ENCODE measurements at regions not wholly inside any gene's neighbourhood (a gene's known extent, or its start where the extent isn't known, plus 50 kb on each side); places are given as distances from the start of the nearest gene placed in this dataset.

DNA sequence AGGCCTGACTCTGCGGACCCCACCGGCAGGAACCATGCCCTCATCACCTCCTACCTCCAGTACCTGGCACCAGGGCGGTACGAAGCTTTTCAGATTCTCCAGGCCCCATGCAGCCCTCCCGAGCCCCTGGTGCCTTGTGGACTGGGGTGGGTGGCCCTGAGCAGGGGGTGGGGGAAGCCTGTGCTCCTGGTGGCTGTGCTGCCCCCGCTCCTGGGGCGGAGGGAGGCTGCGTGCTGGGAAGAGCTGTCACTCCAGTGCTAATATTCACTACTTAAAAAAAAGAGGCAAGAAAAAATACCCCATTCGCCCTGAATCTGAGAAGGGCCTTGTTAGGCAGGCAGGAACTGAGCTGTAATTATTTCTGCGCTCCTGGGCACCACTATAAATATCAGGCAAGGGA, 111.8 kb downstream of the ENGASE start:
- in situ Hi-C loops (cut with MboI; ENCODE audit: low pct_unique_long_range_greater_than_20kb, low sequenced_read_pairs) = no loop called here
- no peak for DNase-seq

DNA sequence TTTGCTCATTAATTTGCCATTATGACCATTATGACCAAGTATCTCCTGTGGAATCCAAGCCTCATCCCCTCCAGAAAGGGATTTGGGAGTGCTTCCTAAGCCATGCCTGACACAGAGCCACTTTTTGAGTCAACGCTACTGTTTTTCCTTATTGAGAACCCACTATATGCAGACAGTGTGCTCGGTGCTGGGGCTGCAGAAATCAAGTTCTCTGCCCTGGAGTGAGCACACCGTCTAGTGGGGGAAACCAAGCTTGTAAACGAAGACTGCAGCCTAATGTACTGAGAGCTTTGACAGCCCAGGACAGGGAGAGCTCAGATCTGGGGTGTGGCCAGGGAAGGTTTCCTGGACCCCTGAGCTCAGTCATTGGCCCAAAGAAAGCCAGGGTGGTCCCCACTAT, 111.0 kb downstream of the ENGASE start:
- DNase-seq = no peak
- in situ Hi-C loops (cut with MboI; ENCODE audit: low pct_unique_long_range_greater_than_20kb, low sequenced_read_pairs) = no loop called here

DNA sequence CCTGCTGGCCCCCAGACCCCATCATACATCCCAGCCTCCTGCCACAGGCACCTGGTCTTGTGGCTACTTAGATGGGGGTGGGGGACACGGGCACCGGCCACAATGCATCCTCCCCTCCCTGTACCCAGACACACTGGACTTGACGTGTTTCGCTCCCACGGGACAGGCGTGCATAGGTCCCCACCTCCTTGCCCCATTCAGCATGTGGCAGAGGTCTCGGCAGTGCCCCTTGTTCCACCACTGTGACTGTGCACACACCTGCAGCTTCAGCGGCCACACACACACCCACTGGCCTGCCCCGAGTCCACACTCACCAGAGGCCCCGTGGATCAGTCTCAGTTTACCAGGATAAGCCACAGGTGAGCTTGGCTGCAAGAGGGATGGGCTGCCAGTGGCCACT, 109.6 kb downstream of the ENGASE start:
- in situ Hi-C loops (cut with MboI; ENCODE audit: low pct_unique_long_range_greater_than_20kb, low sequenced_read_pairs) = no loop called here
- no peak for DNase-seq

DNA sequence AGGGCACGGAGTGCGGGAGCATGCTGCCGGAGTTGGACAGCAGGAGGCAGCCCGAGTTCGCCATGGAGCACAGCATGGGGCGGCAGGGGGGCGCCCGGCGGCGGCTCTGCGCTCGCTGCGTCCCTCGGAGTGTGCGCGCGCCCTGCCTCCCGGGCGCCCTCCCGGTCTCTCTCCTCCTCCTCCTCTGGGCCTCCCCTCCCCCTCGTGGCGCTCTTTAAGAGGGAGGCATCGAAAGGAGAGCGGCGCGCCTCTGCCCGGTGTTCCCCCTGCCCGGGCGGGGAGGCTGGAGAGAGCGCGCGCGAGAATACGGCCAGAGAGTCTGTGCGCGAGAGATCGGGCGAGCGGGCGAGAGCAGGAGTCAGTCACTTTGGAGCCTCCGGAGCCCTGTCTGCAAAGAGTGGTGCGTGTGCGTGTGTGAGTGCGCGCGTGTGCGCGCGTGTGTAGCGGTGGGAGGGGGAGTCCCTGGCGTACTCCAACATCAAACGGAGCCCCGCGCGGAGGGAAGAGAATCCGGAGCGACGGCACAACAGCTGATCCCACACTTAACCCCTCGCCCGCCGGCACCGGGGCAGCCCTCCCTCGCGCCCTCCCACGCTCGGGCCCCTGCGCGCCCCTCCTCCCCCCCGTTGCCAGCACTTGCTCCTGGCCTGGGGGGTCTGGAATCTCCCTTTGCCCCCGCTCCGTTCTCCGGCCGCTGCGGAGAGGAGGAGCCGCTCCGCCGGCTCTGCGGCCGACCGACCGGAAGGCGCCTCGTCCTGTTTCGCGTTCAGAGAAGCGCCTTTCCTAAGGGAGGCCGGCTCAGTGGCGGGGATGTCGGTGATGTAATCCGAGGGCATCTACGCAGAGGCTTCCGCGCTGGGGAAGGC, 108.9 kb downstream of the ENGASE start:
- in situ Hi-C loops (cut with MboI; ENCODE audit: low pct_unique_long_range_greater_than_20kb, low sequenced_read_pairs) = no loop called here
- no peak for DNase-seq

DNA sequence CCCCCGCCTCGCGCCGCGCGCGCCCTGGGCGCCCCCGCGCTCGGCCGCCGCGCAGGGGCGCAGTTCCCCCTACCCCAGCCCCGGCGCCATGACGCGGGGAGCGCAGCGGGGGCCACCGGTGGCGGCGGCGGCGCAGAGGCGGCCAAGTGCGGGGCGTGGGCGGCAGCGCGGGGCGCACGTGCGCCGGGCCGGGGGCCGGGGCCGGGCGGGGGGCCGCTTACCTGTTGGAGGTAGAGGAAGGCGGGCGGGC, 108.3 kb downstream of the ENGASE start:
- DNase-seq = no peak
- in situ Hi-C loops (cut with MboI; ENCODE audit: low pct_unique_long_range_greater_than_20kb, low sequenced_read_pairs) = no loop called here

DNA sequence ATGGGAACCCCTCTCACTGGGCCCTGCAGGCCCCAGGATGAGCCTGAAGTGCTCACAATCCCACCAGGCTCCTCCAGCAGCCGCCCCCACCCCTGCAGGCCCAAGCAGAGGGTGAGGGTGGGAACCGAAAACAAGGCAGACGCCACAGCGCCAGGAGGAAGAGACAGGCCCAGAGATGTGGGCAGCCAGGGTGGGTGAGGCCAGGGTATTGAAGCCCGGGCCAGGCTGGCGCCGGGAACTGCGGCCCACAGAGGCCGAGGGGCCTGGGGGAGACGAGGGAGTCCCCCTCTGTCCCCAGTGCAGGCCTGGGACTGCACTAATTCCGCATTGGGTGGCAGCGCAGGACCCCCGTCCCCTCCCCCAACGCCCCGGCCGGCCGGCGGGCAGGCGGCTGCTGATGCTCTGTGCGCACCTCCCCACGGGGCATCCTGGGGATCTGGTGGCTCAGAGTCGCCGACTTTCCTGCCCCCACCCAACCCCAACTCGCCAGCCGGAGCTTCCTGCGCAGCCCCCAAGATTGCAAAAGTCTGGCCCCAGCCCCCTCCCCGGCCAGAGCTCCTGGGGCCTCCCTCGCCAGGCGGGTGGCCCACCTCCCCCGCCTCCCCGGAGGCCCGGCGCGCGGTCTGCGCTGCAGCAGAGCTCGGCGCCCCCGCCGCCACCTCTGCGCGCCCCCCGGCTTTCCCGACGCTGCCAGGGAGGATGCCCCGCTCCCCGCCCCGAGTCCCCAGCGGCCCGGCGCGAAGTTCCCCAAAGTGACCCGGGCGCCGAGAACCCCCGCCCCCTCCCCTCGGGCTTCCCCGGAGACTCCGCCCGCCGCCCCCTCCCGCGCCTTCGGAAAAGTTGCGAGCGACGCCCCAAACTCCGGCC, 107.8 kb downstream of the ENGASE start:
- in situ Hi-C loops (cut with MboI; ENCODE audit: low pct_unique_long_range_greater_than_20kb, low sequenced_read_pairs) = no loop called here
- DNase-seq = no peak

DNA sequence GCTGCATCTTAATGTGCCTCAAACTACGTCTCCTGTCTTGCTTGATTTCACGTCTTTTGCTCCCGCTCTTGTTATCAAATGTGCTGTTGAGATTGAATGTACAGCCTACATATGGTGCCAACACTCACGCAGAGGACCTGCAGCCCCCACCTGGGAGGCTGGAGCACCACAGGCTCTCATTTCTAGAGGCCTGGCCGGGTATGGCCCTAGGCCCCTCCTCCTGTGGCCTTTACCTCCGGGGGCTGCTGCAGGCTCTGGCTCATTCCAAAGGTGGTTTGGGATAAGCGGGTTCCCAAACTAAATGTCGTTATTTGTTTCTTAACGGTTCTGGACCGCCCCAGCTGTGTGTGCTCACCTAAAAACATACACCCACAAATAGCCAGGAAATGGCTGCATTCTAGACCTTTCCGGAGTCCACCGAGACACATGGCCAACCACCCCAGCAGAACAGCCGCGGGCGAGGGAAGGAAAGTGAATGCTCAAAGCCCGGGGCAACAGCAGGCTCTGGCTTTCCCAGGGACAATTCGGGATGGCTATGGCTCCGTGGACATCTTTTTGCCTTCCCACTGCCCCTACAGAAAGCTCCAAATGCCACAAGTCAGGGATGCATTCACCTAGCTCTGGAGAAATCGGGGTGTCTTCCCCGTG, 105.9 kb downstream of the ENGASE start:
- no peak for DNase-seq
- in situ Hi-C loops (cut with MboI; ENCODE audit: low pct_unique_long_range_greater_than_20kb, low sequenced_read_pairs) = no loop called here

DNA sequence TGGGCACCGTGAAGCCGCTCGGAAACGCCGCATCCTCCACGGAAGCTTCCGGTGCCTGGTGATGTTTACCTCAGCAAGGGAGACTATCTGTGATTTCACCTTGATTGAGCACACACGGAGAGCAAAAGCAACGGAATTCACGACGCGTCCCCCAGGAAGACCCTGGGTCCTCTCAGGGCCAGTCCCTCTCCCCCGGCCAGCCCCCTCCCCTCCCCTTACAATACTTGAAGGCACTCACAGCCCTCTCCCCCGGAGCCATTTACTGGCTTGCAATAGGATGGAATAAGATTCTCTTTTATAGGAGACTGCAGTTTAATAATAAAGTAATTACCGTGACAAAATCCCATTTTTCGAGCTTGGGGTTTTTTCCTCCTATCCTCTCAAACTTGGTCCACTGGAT, 104.7 kb downstream of the ENGASE start:
- DNase-seq = no peak
- in situ Hi-C loops (cut with MboI; ENCODE audit: low pct_unique_long_range_greater_than_20kb, low sequenced_read_pairs) = no loop called here

DNA sequence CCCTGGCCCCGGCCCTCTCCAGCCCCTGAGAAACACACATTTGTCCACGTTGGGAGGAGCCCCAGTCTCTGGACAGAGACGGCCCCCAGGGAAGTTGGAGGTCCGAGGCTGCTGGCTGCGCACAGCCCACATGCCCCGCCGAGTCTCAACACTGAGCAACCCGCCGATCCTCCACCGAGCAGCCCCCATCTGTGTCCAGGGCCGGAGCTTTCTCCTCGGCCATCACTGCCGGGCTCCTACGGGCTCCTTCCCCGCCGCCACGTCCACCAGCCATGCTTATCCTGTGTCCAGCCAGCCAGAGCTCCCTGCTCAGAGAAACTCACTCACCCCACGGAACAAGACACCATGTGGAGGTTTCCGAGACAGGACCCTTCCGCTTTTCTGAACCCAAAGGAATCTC, 103.3 kb downstream of the ENGASE start:
- in situ Hi-C loops (cut with MboI; ENCODE audit: low pct_unique_long_range_greater_than_20kb, low sequenced_read_pairs) = no loop called here
- DNase-seq = no peak

DNA sequence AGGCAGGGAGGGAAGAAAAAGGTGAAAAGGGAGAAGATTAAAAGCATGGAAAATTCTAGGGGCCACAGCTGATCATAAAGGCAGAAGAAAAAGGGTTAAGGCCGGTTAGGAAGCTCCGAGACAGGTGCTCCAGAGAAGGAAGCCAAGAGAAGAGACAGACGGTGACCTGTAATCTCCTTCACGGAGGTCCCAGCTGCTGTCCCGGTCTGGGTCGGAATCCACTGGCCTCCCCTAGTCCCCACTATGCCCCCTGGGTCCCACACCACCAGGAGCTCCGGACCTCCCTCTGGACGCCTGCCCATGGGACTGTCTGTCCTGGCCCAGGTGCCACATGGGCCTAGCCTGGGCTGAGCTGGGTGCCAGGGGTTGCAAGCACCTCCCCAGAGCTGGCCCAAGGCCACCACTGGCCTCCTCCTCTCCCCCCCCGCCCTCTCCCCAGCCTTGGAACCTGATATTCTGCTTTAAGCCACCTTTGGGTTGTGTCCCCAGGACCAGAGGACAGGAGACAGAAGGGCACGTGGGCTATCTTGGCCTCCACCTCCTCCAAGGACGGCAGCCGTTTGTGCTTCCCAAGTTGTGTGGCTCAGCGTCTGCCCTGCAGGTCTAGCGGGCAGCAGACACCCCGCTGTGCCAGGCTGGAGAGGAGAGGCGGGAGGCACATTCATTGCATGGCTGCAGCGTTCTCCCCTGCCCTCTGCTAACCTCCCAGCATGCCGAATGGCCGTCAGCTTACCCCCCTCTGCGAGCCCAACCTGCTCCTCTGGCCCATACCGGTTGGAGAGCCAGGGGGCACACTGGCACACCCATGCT, 102.4 kb downstream of the ENGASE start:
- no peak for DNase-seq
- in situ Hi-C loops (cut with MboI; ENCODE audit: low pct_unique_long_range_greater_than_20kb, low sequenced_read_pairs) = no loop called here

DNA sequence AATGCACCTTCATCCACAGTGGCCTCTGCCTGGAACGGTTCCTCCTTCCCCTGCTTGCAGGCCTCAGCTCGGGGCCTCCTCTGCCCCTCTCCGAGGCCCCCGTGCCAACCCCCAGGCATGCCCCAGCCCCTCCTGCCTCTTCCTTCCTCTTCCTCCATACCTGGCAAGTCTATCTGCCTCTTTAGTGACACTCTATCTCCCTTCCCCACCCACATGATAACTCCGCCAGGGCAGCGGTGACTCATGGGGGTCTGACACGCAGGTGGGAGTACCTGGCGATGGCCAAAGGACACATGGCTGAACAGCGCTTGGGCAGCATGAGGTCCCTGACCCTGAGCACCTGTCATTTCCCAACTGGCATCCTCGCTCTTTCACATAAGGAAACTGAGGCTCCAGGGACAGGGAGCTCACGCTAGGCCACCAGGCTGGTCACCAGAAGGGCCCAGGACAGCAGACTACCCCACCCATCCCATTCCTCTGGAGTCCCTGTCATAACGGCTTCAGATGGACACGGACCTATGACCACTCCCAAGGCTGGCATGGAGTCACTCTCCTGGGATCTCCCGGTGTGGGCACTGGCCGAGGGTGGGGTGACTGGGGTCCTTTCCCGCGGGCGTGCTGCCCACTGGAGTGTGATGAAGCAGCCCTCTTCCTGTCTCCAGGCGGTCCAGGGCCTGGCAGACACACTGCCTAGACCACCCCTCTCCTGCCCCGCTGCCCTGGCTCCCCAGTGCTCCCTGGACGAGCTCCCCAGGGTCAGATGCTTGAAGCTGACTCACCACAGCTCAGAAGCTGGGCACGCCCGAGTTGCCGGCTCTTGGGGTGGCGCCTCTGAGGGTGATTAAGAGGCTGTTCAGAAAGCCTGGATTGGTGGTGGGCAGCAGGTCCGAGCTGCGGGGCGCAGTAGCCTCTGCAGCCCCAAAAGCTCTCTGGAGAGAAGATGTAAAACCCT, 100.6 kb downstream of the ENGASE start:
- DNase-seq = no peak
- in situ Hi-C loops (cut with MboI; ENCODE audit: low pct_unique_long_range_greater_than_20kb, low sequenced_read_pairs) = no loop called here

DNA sequence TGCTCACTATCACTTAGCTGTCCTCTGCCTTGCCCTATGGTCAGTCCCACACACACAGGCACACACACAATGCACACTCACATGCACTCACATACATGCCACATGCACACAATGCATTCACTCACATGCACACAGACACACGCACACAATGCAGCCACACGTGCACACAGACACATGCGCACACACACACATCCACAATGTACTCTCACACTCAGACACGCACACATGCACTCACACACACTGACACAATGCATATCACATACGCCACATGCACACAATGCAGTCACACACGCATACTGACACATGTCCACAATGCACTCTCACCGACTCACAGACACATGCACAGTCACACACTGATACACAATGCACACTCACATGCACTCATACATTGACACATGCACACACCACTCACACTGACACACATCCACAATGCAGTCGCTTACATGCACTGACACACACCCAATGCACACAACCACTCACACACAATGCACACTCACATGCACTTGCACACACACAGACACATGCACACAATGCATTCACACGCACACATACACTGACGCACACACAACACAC, 99.7 kb downstream of the ENGASE start:
- no peak for DNase-seq
- in situ Hi-C loops (cut with MboI; ENCODE audit: low pct_unique_long_range_greater_than_20kb, low sequenced_read_pairs) = no loop called here

DNA sequence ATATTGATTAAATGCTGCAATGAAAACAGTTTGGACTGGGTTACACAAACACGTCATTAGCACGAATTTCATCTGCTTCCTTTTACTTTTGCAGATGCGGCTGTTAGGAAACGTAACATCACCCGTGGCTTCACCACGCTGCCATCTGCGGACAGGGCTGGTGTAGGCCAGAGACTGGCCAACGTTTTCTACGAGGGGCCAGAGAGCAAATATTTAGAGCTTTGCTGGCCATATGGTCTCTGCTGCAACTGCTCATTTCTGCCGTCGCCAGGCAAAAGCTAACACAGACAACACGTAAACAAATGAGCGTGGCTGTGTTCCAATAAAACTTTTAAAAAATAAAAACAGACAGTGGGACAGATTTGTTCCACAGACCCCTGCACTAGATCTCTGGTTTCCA, 96.6 kb downstream of the ENGASE start:
- in situ Hi-C loops (cut with MboI; ENCODE audit: low pct_unique_long_range_greater_than_20kb, low sequenced_read_pairs) = no loop called here

DNA sequence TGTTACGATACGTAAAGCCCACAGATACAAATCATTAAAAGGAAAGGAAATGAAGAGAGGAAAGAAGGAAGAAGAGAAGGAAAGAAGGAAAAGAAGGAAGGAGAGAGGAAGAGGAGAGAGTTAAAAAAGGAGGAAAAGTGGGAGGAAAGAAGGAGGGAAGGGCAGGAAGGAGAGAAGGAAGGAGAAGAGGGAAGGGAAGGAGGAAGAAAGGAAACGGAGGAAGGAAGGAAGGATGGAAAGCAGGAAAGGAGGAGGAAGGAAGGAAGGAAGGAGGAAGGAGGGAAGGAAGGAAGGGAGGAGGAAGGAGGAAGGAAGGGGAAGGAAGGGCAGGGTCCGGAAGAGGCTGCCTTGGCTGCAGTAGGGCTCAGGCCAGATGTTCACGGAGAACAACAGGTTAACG, 95.2 kb downstream of the ENGASE start:
- in situ Hi-C loops (cut with MboI; ENCODE audit: low pct_unique_long_range_greater_than_20kb, low sequenced_read_pairs) = no loop called here
- DNase-seq = no peak

More for the DNA sequence above, 96.6 kb downstream of the ENGASE start:
- no peak for DNase-seq

DNA sequence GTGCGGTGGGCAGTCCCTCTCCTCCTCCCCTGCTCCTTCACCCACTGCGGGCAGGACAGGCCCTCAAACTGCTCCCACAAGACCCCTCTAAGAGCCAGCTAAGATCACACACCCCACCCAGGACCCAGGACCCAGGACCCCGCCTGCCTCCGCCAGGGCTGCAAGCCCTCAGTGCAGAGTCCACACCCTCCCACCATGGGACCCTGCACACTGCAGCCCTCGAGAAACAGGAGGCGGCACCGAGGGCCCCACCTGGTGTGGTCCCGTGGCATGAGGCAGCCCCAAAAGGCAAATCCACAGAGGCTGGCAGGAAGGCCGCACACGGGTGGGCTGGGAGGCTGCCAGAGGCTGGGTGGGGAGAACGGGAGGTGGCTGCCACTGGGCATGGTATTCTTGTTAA, 94.7 kb downstream of the ENGASE start:
- no peak for DNase-seq
- in situ Hi-C loops (cut with MboI; ENCODE audit: low pct_unique_long_range_greater_than_20kb, low sequenced_read_pairs) = no loop called here

DNA sequence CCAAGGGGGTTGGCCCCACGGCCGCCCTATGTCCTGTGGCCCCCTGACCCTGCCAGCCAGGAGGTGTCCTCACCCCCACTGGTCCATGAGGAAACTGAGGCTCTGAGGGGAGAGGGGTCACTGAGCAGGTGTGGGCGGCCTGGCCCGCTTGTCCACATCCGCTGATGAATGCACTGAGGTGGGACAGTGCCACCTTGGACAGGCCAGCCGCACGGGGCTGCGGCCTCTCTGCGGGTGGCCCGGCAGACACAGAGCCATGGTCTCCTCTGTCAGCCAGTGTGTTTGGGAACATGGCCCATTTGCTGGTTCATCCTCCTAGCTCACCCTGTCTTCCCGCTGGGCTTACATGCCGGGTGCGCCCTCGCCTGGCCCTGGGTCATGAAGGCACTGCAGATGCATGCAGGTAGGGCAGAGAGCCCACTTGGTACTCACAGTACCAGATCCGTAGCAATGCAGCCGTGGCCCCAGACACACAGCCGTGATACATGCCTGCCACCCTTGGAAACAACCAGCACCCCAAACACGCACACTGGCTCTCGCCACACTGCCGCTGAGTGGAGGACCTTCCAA, 93.9 kb downstream of the ENGASE start:
- in situ Hi-C loops (cut with MboI; ENCODE audit: low pct_unique_long_range_greater_than_20kb, low sequenced_read_pairs) = no loop called here
- no peak for DNase-seq

DNA sequence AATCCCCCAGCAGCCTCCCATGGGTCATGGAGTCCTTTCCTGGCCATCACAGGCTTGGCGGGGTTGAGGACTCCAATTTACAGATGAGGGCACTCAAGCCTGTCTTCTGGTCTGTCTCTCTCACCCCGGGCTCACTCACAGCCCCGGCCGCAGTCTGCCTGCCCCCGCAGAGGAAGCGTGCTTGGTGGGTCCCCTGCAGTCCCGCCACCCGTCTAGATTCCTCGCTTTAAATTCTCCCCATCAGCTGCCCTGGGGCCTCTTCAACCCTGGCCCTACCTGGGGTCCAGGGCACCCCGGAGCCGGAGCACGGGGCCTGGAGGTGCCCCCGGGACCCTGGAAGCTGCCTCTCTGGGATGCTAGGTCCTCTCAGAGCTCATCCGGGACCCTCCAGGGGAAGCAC, 92.9 kb downstream of the ENGASE start:
- in situ Hi-C loops (cut with MboI; ENCODE audit: low pct_unique_long_range_greater_than_20kb, low sequenced_read_pairs) = no loop called here
- no peak for DNase-seq

All from KBM-7 (cell line).